DMS53 (cell line): ENCODE measurements at regions not wholly inside any gene's neighbourhood (a gene's known extent, or its start where the extent isn't known, plus 50 kb on each side); places are given as distances from the start of the nearest gene placed in this dataset.
"Not testable (repeated sequence)": the region's sequence is repeated elsewhere in the genome, so short reads cannot be mapped to it uniquely, and the experiment has no call there.

ENCODE experiments used
- DNase-seq: peaks from one replicate; lab custom pipeline; 2025; lab: John Stamatoyannopoulos, UW

DNA sequence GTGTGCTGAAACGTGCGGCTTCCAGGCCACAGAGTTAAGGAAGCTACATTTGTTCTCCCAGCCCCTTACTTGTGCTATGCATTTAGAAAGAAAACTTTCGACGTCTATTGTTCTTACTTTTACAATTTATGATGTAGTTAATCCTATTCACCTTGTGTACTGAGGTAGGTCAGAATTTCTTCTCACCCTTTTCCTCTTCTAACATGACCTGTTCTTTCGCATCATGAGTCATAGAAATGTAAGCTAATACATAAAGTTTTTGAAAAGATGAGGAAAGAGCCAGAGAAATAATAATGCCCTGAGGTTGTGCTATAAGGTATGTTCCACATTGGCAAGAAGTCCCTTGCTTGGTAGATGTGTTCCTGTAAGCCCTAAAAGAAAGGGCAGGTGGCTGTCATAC, 298.3 kb downstream of the TRIML1 start:
- peak; percentile 86 for DNase-seq

DNA sequence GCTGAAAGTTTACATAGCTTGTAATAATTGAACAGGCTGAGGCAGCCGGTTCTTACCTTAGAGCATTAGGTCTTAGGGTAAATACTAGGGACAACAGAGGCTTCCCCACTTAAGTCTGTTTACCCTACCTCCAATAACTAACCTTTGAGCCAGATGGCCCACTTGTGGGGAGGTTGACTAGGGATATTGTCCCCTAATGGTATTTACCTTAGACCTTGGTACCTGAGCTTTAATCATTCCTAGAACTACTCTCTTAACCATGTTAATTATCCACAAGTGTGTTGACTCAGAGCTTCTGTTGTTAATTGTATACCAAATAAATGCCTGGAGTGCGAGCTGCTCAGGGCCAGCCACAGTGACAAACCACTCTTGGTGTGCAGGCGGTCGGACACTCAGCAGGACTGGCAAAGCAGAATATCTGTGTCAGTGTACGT, 299.2 kb downstream of the TRIML1 start:
- DNase-seq: peak; percentile 97

DNA sequence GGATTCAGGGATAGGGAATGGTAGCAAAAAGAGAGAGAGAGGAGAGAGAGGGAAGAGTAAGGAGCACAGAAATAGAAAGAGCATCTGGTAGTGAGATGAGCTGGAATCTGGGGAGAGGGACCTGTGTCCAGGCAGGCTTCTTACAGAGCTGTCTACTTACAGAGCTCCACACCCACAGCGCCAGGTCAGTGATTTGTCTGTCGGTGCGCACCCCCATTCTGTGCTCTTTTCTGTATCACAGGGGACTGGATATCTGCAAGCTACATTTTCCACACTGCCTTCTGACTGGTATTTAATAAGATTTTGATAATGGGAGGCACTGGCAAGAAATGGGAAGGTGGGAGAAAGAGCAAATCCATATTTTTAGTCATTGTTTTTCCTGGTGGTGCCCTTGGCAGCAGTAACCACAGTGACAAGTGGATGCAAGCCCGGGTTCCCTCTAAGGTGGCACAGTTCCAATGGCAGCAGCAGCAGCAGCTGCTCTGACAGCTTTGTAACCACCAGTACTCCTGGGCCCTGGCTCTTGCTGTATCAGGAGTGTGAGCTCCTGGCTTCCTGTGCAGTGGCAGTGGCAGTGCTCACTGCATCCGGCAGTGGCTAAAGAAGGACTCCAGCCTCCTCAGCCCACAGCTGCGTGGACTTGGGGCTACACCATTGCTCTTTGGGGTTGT, 300.5 kb downstream of the TRIML1 start:
- DNase-seq: peak; percentile 98

DNA sequence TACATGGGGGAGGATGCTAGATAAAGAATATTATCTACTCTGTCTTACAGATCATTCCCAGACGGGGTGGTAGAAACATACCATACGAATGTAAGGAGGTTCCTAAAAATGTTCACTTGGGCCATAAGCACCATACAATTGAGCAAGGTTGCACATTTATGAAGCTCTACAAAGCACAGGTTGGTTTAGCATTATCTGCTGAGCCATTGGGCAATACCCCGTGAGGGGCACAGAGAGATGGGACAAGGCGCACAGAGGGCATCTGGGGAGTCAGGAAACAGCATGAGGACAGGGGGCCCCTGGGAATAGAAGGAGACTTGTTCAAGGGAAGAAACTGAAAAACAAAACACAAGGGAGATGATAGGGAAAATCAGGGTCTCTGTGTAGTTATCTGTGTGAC, 305.3 kb downstream of the TRIML1 start:
- DNase-seq: no peak

DNA sequence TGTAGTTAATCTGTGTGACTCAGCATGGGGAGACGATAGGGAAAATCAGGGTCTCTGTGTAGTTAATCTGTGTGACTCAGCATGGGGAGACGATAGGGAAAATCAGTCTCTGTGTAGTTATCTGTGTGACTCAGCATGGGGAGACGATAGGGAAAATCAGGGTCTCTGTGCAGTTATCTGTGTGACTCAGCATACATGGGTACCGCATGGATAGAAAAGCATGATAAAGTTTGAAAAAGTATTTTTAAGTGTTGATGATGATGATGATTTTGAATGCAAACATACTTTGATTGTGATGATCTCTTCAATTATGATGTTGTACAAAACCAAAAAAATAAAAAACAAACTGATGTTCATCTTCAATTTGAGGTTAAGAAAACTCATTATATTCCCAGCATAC, 309.8 kb downstream of the TRIML1 start:
- not testable (repeated sequence) for DNase-seq

DNA sequence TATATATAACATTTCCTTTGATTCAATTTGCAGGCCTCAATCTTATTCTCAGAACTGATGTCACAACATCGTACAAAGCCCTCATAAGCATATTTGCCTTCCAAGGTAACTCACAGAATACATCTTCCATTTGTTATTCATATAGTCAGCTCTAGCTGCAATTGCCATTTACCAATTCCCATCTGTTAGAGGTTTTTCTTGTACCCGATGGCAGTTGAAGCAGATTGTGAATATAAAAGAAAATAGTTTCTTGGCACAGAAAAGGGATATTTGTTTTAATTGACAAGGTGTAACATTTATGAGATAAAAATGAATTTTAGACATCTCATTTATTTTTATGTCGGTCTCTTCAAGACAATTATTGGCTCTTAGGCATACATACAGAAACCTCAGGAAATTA, 311.3 kb downstream of the TRIML1 start:
- DNase-seq: no peak

DNA sequence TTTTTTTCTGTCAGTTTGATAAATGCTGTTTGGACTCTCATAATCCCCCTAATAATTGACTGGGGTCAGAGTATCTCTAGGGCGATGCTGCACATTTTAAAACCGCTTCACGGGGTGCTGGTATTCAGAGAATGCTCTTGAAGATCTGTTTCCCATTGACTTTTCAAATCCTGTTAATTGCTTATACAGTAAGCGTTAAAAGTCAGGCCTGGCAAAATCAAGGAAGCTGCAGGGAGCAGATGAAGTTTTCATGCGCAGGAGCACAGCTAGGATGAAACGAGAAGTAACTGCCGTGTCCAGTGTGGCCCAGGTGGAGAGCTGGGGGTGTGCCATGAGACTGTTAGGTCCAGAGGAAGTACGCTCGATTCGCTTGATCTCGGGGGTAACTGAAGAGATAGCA, 312.9 kb downstream of the TRIML1 start:
- DNase-seq: no peak

DNA sequence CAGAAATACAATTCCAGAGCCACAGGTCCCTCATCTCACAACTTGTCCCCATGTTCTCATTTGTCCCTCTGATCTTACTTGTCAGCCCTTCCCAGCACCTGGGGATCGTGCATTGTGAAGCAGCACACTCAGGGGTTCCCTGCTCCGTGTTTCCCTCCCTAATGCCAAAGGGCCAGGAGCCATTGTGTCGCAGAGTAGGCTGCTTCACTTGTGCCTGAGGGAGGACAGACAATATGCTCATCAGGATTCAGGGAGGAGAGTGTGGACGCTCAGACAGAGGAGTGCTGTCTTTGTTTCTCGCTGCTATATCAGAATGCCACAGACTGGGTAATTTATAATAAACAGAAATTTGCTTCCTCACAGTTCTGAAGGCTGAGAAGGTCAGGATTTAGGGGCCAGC, 315.3 kb downstream of the TRIML1 start:
- DNase-seq: no peak

DNA sequence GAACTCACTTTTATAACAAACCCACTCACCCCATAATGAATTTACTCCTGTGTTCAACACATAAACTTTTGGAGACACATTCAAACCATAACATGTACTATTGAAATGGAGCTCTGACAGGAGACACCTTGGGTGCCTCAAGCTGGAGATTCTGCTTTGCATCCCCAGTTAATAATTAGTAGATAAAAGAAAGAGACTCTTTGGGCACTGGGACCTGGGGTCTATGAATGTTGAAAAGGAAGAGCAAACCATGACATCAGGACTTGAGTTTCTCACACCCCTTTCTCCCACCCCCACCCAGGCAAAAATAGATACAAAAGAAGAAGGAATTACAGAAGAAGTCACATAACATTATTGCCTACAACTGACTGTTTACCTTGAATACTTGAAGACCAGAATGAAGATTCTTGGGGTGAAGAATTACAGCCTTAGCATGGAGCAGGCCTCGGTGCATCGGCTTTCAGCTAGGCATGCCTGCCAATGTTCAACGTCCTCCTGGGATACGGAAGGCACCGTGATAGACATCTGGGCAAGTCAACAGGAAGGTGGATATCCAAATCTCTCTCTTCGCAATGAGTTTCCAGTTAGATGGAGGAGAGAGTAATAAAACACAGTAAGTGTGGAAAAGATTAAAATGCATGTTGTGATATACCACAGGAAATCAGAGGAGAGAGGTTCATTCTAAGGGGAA, 316.0 kb downstream of the TRIML1 start:
- no peak for DNase-seq

DNA sequence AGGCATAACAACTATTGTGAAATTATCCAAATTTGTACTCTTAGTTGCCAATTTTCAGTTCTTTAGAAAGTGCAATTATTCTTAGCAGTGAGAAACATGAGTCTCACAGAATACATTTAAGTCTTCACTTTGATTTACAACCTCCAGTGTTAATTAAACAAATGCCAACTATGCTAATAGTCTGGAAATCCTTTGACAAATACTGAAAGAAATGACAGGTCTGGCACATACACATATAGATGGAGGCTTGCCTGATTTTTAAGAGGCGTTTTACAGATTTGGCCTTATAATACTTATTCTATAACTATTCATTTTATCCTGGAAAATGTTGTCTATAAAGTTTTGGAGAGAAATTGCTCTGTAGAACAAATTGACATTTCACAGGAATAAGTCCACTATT, 320.1 kb downstream of the TRIML1 start:
- no peak for DNase-seq

DNA sequence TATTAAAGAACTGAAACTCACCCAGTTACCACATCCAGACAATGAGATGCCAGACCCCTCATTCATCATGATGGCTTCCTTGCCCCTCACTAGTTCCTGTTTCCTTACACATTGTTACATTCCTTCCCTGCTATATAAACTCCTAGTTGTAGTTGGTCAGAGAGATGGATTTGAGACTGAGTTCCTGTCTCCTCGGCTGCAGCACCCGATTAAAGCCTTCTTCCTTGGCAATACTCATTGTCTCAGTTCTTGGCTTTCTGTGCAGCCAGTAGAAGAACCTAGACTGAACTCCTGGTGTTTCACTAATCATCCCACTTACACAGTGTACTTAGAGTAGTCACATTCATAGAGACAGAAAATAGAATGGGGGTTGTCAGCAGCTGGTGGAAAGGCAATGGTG, 324.7 kb downstream of the TRIML1 start:
- DNase-seq: no peak

DNA sequence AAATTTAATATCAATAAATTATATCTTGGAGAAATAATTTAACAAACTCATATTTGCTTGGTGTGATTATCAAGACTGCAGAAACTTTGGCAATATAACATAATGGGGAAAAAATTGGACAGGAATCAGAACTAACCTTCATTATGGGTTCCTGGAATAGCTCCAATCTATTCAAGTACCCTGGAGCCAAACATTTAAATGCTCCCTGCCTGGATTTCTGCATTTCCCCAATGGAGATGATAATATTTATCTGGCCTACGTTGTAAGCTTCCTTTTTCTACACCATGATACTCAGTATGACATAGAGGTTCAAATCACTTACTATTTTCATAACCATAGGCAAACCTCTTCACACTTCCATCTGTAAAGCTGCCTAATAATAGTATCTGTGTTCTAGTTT, 326.8 kb downstream of the TRIML1 start:
- DNase-seq: no peak

DNA sequence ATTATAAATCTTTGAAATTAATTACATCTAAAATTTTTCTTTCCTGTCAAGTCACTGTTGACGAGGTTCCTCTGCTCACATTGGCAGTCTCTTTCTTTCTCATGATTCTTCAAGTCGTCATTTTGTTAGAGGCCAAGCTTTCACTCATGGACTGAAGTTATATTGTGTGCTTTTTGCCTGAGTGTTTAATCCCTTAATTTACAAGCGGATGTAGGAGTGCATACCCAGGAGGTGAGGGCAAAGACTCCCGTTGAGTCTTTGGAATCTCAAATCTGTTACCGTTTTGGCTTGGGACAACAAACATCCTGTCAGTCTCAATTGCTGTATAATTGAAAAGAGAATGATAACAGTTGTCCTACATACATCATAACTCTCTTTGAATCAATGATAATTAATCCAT, 345.0 kb downstream of the TRIML1 start:
- DNase-seq: no peak

DNA sequence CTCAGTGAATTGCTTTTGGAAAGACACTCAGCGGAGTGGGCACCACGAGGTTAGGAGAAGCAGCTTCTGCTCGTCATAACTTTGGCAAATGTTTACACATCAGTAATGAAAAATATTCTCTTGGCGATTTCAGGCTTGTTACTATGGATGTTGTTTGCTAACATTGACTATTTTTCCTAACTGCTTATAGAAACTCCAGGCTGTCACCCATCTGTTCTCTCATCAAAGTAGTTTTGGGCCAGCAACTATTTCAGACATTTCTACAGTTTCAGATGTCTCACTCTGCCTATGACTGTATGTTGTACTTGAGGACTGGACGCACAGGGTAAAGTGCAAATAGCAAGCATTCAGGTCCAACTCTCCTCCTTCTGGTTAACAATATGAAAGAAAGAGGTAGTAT, 346.7 kb downstream of the TRIML1 start:
- DNase-seq: no peak

DNA sequence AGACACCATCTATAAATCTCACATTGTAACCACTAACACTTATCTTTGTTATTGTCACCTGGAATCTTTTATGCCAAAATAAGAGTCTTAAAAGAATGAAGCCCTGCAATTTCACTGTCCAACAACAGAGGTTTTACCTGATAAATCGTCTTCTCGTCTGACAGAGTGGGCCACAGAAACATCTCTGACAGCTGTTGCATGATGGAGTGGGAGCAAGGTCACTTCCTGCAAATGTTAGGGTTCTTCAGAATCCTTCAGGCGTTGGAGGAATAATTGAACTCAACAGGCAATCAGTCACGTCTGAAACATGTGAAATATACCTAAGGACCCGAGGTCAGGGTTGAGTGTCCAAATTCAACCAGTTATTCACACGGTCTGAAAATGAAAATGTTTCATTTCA, 353.6 kb downstream of the TRIML1 start:
- no peak for DNase-seq

DNA sequence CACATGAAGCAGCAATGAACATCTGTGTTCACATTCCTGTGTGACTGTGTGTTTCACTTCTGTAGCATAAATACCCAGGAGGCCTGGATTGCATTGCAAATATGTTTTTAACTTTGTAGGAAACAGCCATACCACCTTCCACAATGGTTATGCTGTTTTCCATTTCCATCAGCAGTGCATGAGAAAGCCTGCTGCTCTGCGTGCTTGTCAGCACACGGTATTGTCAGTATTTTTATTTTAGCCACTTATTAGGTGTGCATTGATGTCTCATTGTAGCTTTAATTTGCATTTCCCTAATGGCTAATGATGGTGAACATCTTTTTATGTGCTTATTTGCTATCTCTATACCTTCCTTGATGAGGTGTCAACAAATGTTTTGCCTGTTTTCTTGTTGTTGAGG, 355.9 kb downstream of the TRIML1 start:
- DNase-seq: no peak

DNA sequence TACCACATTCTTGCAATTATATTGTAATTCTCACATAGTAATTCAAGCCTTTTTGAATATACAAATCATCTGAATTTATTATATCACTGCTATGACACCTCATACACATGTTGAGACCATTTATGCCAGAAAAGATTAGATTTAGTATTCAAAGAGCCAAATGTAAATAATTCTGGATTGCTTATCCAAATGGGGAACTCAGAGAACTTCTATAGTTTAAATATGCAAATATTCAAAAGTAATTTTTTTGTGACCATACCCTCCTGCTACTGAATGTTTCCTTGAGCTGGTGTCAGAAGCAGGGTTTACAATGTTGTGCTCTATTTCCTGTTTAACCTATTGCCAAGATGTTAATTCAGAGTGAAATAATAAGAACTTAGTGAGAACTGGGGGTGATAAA, 372.2 kb downstream of the TRIML1 start:
- no peak for DNase-seq

DNA sequence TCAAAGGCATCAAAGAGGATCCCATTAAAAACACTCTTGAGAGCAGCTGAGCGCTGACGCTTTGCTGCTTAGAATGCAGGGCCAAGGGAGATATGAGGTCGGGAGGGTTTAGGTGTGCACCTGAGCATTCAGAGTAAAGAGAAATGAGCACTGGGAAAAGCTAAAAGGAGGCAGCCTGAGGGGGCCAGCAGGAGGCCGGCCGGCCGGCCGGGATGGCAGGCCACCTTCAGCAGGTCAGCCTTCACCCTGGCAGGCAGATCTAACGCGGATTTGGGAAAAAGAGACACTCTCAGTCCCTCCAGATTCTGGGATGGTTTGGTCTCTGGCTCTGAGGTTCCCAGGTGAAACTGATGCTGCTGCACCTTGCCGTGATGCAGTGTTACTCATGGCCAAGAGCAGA, 393.5 kb downstream of the TRIML1 start:
- DNase-seq: no peak

DNA sequence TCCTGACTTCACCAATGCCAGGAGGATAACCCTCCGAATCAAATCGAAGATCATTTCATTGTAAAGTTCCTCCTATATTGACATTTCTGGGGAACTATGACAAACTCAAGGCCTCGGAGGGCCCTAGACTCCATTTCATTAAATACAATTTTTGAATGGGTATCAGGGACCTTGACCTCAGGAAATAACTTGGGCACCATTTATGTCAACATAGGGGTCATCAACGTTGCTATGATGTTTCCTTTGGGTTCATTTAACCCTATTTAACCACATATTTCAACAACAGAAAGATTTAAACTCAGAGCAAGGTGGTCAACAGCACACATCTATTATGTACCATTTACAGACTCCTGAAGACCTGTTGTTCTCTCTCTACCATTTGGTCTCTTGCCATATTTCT, 395.1 kb downstream of the TRIML1 start:
- DNase-seq: no peak

DNA sequence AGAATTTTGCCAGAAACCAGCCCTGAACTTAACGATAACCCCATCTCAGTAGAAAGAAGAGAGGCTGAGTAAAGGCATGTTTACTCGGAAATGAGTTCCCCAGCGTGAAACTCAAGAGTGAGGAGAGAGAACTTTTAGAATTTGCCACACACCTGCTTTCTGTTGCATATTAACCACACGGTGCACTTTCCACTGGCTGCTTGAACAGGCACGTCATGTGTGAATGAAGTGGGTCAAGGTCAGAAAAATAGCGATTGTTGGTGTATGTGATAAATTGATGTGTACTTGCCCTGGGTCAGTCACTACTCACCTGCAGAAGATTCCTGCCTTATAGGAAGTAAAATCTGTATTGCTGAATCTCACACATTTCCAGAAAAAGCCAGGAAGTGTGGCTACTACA, 395.7 kb downstream of the TRIML1 start:
- DNase-seq: no peak

DNA sequence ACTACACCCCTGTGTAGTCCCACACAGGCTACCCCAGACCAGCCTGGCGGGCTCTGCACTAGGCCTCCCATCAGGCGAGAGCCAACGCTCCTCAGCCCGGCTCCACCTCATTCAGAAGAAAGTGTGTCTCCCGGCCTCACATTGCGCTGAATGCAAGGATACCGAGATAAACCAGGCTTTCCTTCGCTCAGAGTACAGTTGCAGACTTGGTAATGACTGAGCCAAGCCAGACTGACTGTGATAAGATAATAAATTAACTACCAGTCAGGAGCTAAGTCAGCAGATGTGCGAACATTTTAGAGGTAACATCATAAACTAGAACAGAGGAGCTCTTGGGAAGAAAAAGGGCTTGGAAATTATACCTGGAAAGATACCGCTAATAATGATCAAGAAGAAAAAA, 397.6 kb downstream of the TRIML1 start:
- no peak for DNase-seq

DNA sequence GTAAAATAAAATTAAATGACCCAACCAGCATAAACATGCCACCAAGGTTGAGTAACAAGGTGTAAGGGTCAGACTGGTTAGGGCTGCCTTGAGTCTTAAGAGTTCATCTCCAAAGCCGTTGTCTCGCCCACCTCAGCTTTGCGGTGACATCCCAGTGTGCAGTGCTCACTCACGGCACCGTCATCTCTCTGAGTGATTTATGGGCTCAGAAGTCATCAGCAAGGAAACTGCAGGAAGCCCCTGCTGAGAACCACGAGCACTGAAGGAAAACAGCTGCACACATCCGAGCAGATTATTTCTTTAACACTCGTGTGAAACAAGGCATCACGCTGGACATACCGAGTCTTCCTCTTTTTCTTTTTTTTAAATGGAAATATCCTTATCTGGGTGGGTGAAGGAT, 411.1 kb downstream of the TRIML1 start:
- no peak for DNase-seq

DNA sequence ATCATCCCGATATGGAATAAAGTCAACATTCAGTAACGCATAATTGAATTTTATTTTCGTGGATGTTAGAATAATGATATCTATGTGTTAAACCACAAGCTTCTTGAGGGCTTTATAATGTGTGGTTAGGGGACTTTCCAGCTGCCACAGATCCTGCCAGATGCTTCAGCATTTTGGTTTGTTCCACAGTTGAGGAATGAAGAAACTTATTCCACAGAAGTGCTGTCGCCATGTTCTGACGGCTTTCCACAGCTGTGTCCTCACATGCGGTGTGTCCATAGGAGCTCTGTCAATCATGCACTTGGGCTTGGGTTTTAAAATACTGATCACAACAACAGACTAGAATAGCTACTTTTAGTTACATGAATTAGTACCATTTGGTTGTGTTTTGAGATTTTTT, 411.9 kb downstream of the TRIML1 start:
- DNase-seq: no peak

DNA sequence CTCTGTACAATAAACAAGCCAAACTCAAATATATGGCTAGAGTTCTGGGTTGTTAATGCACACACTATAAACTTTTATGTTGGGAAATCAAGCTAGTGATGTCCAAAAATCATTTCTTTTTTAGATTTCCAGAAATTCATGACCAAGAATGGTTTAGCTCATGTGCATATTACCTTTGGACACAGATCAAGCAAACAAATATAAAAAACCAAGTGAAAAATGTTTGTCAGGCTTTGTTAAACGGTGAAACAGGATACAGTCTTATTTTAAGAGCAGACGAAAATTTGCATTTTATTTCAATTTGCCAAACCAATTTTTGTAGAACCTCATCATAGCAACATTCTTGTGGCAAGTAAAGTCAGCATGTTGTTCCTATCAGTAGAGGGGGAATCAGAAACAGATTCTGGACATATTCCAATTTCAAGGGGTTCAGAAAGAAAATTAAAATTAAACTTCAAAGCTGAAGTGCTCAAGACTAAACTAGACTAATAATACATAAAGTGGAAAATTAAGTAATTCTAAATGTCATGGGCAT, 413.6 kb downstream of the TRIML1 start:
- no peak for DNase-seq
